HL-60 (cell line): ENCODE measurements at regions not wholly inside any gene's neighbourhood (a gene's known extent, or its start where the extent isn't known, plus 50 kb on each side); places are given as distances from the start of the nearest gene placed in this dataset.

Source experiments
- POLR2AphosphoS5 ChIP-seq: IDR thresholded peaks from 2 replicates; pipeline ENCODE4 v1.6.1; 2012; ENCODE audit warnings: low read depth
- TF ChIP-seq, protein P1 (sequence below): IDR thresholded peaks from one replicate; pipeline ENCODE4 v1.5.1; 2011; ENCODE audit warnings: low read length, control low read depth, inconsistent platforms; ENCODE audit not compliant: insufficient read depth

DNA sequence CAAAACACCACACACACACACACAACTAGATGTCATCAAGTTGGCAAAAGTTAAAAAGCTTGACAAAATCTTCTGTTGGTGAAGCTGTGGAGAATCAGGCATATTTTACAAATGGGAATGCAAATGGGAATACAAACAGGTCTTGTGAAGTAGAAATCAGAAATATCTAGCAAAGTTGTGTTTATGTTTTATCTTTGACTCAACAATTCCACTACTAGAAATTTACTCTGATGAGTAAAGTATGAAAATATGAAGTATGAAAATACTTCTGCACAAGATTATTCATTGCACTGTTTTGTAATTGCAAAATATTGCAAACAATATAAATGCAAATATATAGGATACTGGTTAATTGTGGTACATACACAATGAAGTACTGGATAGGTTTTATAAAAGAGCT, 1166.0 kb upstream of the GJE1 start:
- TF ChIP-seq, protein P1, sequence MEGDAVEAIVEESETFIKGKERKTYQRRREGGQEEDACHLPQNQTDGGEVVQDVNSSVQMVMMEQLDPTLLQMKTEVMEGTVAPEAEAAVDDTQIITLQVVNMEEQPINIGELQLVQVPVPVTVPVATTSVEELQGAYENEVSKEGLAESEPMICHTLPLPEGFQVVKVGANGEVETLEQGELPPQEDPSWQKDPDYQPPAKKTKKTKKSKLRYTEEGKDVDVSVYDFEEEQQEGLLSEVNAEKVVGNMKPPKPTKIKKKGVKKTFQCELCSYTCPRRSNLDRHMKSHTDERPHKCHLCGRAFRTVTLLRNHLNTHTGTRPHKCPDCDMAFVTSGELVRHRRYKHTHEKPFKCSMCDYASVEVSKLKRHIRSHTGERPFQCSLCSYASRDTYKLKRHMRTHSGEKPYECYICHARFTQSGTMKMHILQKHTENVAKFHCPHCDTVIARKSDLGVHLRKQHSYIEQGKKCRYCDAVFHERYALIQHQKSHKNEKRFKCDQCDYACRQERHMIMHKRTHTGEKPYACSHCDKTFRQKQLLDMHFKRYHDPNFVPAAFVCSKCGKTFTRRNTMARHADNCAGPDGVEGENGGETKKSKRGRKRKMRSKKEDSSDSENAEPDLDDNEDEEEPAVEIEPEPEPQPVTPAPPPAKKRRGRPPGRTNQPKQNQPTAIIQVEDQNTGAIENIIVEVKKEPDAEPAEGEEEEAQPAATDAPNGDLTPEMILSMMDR = no peak
- no peak for TF ChIP-seq POLR2AphosphoS5
